ENCODE measurements at regions not wholly inside any gene's neighbourhood (a gene's known extent, or its start where the extent isn't known, plus 50 kb on each side); places are given as distances from the start of the nearest gene placed in this dataset.

DNA sequence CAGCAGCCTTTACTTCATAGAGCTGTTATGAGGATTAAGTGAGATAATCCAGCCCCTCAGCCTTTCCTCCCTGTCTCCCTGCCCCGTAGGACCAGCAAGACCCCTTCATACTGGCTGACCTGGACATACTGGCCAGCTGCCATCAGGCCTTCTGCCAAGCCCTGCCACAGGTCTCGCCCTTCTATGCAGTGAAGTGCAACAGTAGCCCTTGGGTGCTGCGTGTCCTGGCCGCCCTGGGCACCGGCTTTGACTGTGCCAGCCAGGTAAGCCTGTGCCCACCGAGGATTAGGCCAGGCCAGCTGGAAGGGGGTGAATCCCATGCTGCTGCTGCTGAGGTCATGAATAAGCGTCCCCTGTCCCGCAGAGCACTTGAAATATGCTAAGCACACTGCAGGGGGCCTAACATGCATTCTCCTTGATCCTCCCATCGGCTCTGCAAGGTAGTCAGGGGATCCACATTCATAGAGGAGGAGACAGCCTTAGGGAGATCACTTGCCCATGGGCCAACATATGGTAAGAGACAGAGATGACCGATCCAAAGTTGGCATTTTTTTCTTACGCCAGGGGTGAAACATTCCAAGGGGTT, 73.3 kb upstream of the TINAGL1 start:
- Histone ChIP-seq H3K9ac (ENCODE audit: low read length) (no peak overlapping the region), H3K36me3 (ENCODE audit: control insufficient read depth, insufficient read depth, low read length, severe bottlenecking) (no peaks in the 10 kb centered on the region), H3K4me1 (ENCODE audit: control insufficient read depth, insufficient read depth, low read length) (no peaks in the 10 kb centered on the region), H3K9me3 (ENCODE audit: control insufficient read depth, low read length) (no peaks in the 10 kb centered on the region), H3K4me3 (ENCODE audit: low read length) (no peak overlapping the region), H3K27me3 (replicated peaks; ENCODE audit: control insufficient read depth, insufficient read depth, low read length) (peaks cover 82% of the 10 kb centered on the region)
- DNase-seq (ENCODE audit: low read depth): no peak

DNA sequence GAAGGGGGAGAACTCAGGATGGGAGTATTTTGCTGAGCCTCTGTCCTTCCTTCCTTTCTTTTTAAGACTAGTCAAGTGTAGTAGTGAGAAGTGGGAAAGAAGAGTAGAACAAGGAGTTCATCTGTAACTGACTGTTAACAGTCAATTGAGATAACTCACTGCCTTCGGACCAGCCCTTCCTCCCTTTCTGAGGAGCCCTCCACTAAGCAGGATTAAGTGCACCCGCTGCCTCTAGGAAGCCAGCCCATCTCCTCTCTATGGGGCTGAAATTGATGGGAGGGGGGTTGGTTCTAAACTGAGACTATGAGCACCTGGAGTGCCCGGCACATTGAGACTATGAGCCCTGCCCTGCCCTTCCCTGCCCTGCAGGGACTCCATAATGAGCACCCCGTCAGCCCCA, 72.7 kb upstream of the TINAGL1 start:
- Histone ChIP-seq H3K36me3 (ENCODE audit: control insufficient read depth, insufficient read depth, low read length, severe bottlenecking) (no peaks in the 10 kb centered on the region), H3K9ac (ENCODE audit: low read length) (no peak overlapping the region), H3K27me3 (replicated peaks; ENCODE audit: control insufficient read depth, insufficient read depth, low read length) (peaks cover 81% of the 10 kb centered on the region), H3K9me3 (ENCODE audit: control insufficient read depth, low read length) (no peaks in the 10 kb centered on the region), H3K4me1 (ENCODE audit: control insufficient read depth, insufficient read depth, low read length) (no peaks in the 10 kb centered on the region), H3K4me3 (ENCODE audit: low read length) (no peak overlapping the region)
- DNase-seq (ENCODE audit: low read depth): no peak

DNA sequence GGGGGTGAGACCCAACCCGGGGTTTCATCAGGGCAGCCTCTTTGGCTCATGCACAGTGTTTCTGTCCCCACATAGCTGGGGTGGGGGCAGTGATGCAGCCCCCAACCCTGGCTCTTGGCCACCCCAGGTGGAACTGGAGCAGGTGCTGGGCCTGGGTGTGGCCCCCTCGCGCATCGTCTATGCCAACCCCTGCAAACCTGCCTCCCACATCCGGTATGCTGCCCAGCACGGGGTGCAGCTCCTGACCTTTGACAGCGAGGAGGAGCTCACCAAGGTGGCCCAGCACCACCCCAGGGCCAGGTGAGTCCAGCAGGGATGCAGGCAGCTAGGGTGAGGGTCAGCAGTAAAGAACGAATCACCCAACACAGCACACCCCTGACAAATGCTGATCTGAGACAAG, 72.3 kb upstream of the TINAGL1 start:
- no peak overlapping the region for H3K9ac ChIP-seq (ENCODE audit: low read length)
- H3K36me3 ChIP-seq (ENCODE audit: control insufficient read depth, insufficient read depth, low read length, severe bottlenecking): no peaks in the 10 kb centered on the region
- H3K9me3 ChIP-seq (ENCODE audit: control insufficient read depth, low read length): no peaks in the 10 kb centered on the region
- no peak overlapping the region for H3K4me3 ChIP-seq (ENCODE audit: low read length)
- DNase-seq (ENCODE audit: low read depth): no peak
- H3K4me1 ChIP-seq (ENCODE audit: control insufficient read depth, insufficient read depth, low read length): no peaks in the 10 kb centered on the region
- peaks cover 81% of the 10 kb centered on the region for H3K27me3 ChIP-seq (replicated peaks; ENCODE audit: control insufficient read depth, insufficient read depth, low read length)

DNA sequence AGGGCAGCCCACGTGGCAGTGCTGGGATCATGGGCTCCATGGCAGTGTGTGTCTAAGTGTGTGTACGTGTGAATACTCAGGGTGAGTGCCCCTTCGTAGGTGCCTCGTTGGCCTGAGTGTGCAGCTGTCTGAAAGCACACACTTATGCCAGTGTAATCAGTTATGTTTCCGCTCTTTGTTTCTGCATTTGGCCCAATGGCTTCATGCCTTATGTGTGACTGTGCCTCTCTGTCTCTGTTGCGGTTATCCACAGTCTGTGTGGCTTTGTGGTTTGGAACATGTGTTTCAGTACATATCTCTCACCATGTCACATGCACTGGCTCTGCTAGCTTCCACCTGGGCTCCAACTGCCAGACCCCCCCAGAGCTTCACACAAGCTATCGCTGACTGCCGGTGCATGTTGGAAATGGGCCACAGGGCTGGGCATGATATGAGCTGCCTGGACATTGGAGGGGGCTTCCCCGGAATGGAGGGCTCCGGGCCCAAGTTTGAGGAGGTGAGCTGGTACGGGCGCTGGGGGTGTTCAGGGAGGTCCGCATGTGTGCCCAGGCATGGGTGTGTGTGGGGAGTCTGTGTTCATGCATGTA, 70.3 kb upstream of the TINAGL1 start:
- peaks cover 78% of the 10 kb centered on the region for H3K27me3 ChIP-seq (replicated peaks; ENCODE audit: control insufficient read depth, insufficient read depth, low read length)
- no peaks in the 10 kb centered on the region for H3K36me3 ChIP-seq (ENCODE audit: control insufficient read depth, insufficient read depth, low read length, severe bottlenecking)
- DNase-seq (ENCODE audit: low read depth): peak; percentile 55
- no peaks in the 10 kb centered on the region for H3K9me3 ChIP-seq (ENCODE audit: control insufficient read depth, low read length)
- H3K4me1 ChIP-seq (ENCODE audit: control insufficient read depth, insufficient read depth, low read length): no peaks in the 10 kb centered on the region
- H3K4me3 ChIP-seq (ENCODE audit: low read length): no peak overlapping the region
- no peak overlapping the region for H3K9ac ChIP-seq (ENCODE audit: low read length)

GRCh38 chr1:31507221-31507620, 69.1 kb upstream of the TINAGL1 start:
- H3K9me3 ChIP-seq (ENCODE audit: control insufficient read depth, low read length): no peaks in the 10 kb centered on the region
- no peak for DNase-seq (ENCODE audit: low read depth)
- H3K27me3 ChIP-seq (replicated peaks; ENCODE audit: control insufficient read depth, insufficient read depth, low read length): peaks cover 80% of the 10 kb centered on the region
- no peak overlapping the region for H3K4me3 ChIP-seq (ENCODE audit: low read length)
- H3K36me3 ChIP-seq (ENCODE audit: control insufficient read depth, insufficient read depth, low read length, severe bottlenecking): no peaks in the 10 kb centered on the region
- no peak overlapping the region for H3K9ac ChIP-seq (ENCODE audit: low read length)
- H3K4me1 ChIP-seq (ENCODE audit: control insufficient read depth, insufficient read depth, low read length): no peaks in the 10 kb centered on the region

- Histone ChIP-seq H3K9me3 (ENCODE audit: control insufficient read depth, low read length) (no peaks in the 10 kb centered on the region), H3K9ac (ENCODE audit: low read length) (no peak overlapping the region), H3K27me3 (replicated peaks; ENCODE audit: control insufficient read depth, insufficient read depth, low read length) (peaks cover 79% of the 10 kb centered on the region), H3K4me1 (ENCODE audit: control insufficient read depth, insufficient read depth, low read length) (no peaks in the 10 kb centered on the region), H3K36me3 (ENCODE audit: control insufficient read depth, insufficient read depth, low read length, severe bottlenecking) (no peaks in the 10 kb centered on the region), H3K4me3 (ENCODE audit: low read length) (no peak overlapping the region)
- DNase-seq (ENCODE audit: low read depth): no peak
Observed at GRCh38 chr1:31507676-31508530, 68.4 kb upstream of the TINAGL1 start.

- no peak for DNase-seq (ENCODE audit: low read depth)
- Histone ChIP-seq H3K27me3 (replicated peaks; ENCODE audit: control insufficient read depth, insufficient read depth, low read length) (peaks cover 67% of the 10 kb centered on the region), H3K9me3 (ENCODE audit: control insufficient read depth, low read length) (peaks cover 10% of the 10 kb centered on the region), H3K9ac (ENCODE audit: low read length) (no peak overlapping the region), H3K4me1 (ENCODE audit: control insufficient read depth, insufficient read depth, low read length) (no peaks in the 10 kb centered on the region), H3K36me3 (ENCODE audit: control insufficient read depth, insufficient read depth, low read length, severe bottlenecking) (no peaks in the 10 kb centered on the region), H3K4me3 (ENCODE audit: low read length) (no peak overlapping the region)
Observed at GRCh38 chr1:31509124-31510072, 66.9 kb upstream of the TINAGL1 start.

- no peak overlapping the region for H3K9ac ChIP-seq (ENCODE audit: low read length)
- no peaks in the 10 kb centered on the region for H3K36me3 ChIP-seq (ENCODE audit: control insufficient read depth, insufficient read depth, low read length, severe bottlenecking)
- no peak for DNase-seq (ENCODE audit: low read depth)
- H3K4me1 ChIP-seq (ENCODE audit: control insufficient read depth, insufficient read depth, low read length): no peaks in the 10 kb centered on the region
- peaks cover 76% of the 10 kb centered on the region for H3K27me3 ChIP-seq (replicated peaks; ENCODE audit: control insufficient read depth, insufficient read depth, low read length)
- peaks cover 10% of the 10 kb centered on the region for H3K9me3 ChIP-seq (ENCODE audit: control insufficient read depth, low read length)
- no peak overlapping the region for H3K4me3 ChIP-seq (ENCODE audit: low read length)
Observed at GRCh38 chr1:31510304-31510703, 66.0 kb upstream of the TINAGL1 start.

GRCh38 chr1:31510853-31511789, 65.2 kb upstream of the TINAGL1 start:
- no peak overlapping the region for H3K9ac ChIP-seq (ENCODE audit: low read length)
- H3K4me3 ChIP-seq (ENCODE audit: low read length): no peak overlapping the region
- H3K4me1 ChIP-seq (ENCODE audit: control insufficient read depth, insufficient read depth, low read length): no peaks in the 10 kb centered on the region
- no peak for DNase-seq (ENCODE audit: low read depth)
- H3K9me3 ChIP-seq (ENCODE audit: control insufficient read depth, low read length): peaks cover 10% of the 10 kb centered on the region
- no peaks in the 10 kb centered on the region for H3K36me3 ChIP-seq (ENCODE audit: control insufficient read depth, insufficient read depth, low read length, severe bottlenecking)
- peaks cover 74% of the 10 kb centered on the region for H3K27me3 ChIP-seq (replicated peaks; ENCODE audit: control insufficient read depth, insufficient read depth, low read length)

DNA sequence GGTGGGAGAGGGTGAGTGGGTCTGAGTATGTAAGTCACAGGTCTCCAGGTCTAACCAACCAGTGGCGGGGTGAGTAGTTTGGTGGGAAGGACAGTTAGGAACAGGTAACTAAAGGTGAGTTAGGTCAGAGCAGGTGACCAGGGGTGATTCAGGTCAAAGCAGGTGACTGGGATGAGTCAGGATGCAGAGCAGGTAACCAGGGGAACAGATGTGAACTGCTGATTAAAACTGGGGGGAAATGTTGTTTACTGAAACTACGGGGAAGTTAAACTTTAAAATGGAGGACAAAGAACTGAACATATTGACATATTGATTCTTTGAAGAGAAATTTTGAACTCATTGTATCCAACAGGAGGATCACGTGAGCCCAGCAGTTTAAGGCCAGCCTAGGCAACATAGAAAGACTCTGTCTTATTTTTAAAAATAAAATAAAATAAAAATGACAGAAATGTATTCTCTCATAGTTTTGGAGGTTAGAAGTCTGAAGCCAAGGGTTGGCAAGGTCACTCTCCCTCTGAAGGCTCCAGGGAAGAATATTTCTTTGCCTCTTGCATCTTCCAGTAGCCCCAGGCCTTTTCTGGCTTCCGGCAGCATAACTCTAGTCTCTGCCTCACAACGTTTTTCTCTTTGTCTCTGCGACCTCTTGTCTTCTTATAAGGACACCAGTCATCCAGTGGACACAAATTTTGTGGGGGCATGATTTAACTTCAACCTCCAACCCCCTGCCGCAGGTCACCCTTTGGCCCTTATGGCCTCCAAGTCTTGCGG, 64.3 kb upstream of the TINAGL1 start:
- Histone ChIP-seq H3K4me1 (ENCODE audit: control insufficient read depth, insufficient read depth, low read length) (no peaks in the 10 kb centered on the region), H3K9ac (ENCODE audit: low read length) (no peak overlapping the region), H3K9me3 (ENCODE audit: control insufficient read depth, low read length) (peaks cover 10% of the 10 kb centered on the region), H3K36me3 (ENCODE audit: control insufficient read depth, insufficient read depth, low read length, severe bottlenecking) (no peaks in the 10 kb centered on the region), H3K4me3 (ENCODE audit: low read length) (no peak overlapping the region), H3K27me3 (replicated peaks; ENCODE audit: control insufficient read depth, insufficient read depth, low read length) (peaks cover 66% of the 10 kb centered on the region)
- no peak for DNase-seq (ENCODE audit: low read depth)
